GM12878 (cell line): ENCODE measurements at regions not wholly inside any gene's neighbourhood (a gene's known extent, or its start where the extent isn't known, plus 50 kb on each side); places are given as distances from the start of the nearest gene placed in this dataset.

Source experiments
- ATAC-seq: fragments of 200-7000 bp; cut with Tn5 transposase; 3 replicates; pipeline ENCODE4 v1.9.1; 2020; ENCODE audit warnings: mild to moderate bottlenecking, moderate library complexity
- BruUV-seq: library from RNA; stranded (reverse); fragments of 400-500 nt; replicated peaks from 2 replicates; lab custom pipeline; 2021; lab: Mats Ljungman, UMichigan
- CTCF ChIA-PET: fragments of 300-600 bp; sonication (Branson Sonifier 250); formaldehyde crosslinking; extraction: SDS; loops from one replicate; lab custom pipeline; 2021; ENCODE audit warnings: inconsistent platforms; lab: Yijun Ruan, JAX
- POLR2A ChIA-PET: fragments of 350-600 bp; formaldehyde crosslinking; extraction: SDS; loops from one replicate; lab custom pipeline; 2021; ENCODE audit warnings: inconsistent platforms; lab: Charles Lee
- RAD21 ChIA-PET: fragments of 300-600 bp; sonication (Branson Sonifier 250); formaldehyde crosslinking; loops from one replicate; lab custom pipeline; 2023; ENCODE audit warnings: antibody characterized with exemption; ENCODE audit not compliant: unreplicated experiment; lab: Charles Lee
- SMC1A ChIA-PET: fragments of 300-600 bp; sonication (Branson Sonifier 250); formaldehyde crosslinking; loops from one replicate; lab custom pipeline; 2023; ENCODE audit not compliant: unreplicated experiment, uncharacterized antibody; lab: Charles Lee
- DNase-seq: peaks from one replicate; pipeline ENCODE4 v3.0.0-alpha.2; 2011; ENCODE audit warnings: low read depth, low spot score
- FAIRE-seq: peaks from 3 replicates; lab custom pipeline; 2011; peaks lifted over from hg19 to GRCh38; lab: Jason Lieb, UNC
- H2AFZ ChIP-seq: 2 replicates; pipeline ENCODE4 v1.6.0; 2011; ENCODE audit warnings: low read depth, low read length, control low read depth; ENCODE audit not compliant: control insufficient read depth
- H3K27ac ChIP-seq: 2 replicates; pipeline ENCODE4 v1.5.1; 2011; ENCODE audit warnings: control low read depth; ENCODE audit not compliant: control insufficient read depth, insufficient read depth
- H3K27me3 ChIP-seq, 2 experiments: replicated peaks in 1 of 2; 2 replicates each; pipeline versions ENCODE4 v1.6.0 to v1.6.1; 2011; ENCODE audit warnings: low read length in 1 of 2; ENCODE audit not compliant: control insufficient read depth in 2 of 2, insufficient read depth in 2 of 2
- H3K36me3 ChIP-seq, 2 experiments: 2 replicates each; pipeline ENCODE4 v1.5.1; 2011; ENCODE audit warnings: low read length in 1 of 2; ENCODE audit not compliant: control insufficient read depth in 2 of 2, insufficient read depth in 2 of 2
- H3K4me1 ChIP-seq: 2 replicates; pipeline ENCODE4 v1.6.1; 2011; ENCODE audit warnings: mild to moderate bottlenecking, low read length, moderate library complexity, mixed read lengths; ENCODE audit not compliant: control insufficient read depth, insufficient read depth
- H3K4me2 ChIP-seq: 2 replicates; pipeline ENCODE4 v1.6.0; 2011; ENCODE audit warnings: control low read depth; ENCODE audit not compliant: control insufficient read depth, insufficient read depth
- H3K4me3 ChIP-seq: fragments of 200-600 bp; sonication (generic); 2 replicates; pipeline ENCODE4 v1.5.1; 2016
- H3K79me2 ChIP-seq: 2 replicates; pipeline ENCODE4 v1.6.0; 2011; ENCODE audit warnings: low read length; ENCODE audit not compliant: control insufficient read depth, insufficient read depth
- H3K9ac ChIP-seq: 2 replicates; pipeline ENCODE4 v1.8.0; 2011; ENCODE audit warnings: low read length, control low read depth, mixed read lengths; ENCODE audit not compliant: control insufficient read depth, insufficient read depth
- H3K9me3 ChIP-seq: replicated peaks from 3 replicates; pipeline ENCODE4 v1.5.1; 2011; ENCODE audit warnings: mild to moderate bottlenecking, low read length; ENCODE audit not compliant: control insufficient read depth, insufficient read depth
- H4K20me1 ChIP-seq: 2 replicates; pipeline ENCODE4 v1.6.0; 2011; ENCODE audit not compliant: control insufficient read depth, insufficient read depth
- IRF4 ChIP-seq: IDR thresholded peaks from 2 replicates; pipeline ENCODE4 v1.6.1; 2011; ENCODE audit warnings: low read depth, low read length
- JUNB ChIP-seq: IDR thresholded peaks from 2 replicates; pipeline ENCODE4 v1.6.1; 2016; ENCODE audit warnings: antibody characterized with exemption, mild to moderate bottlenecking
- MYC ChIP-seq: IDR thresholded peaks from 2 replicates; pipeline ENCODE4 v1.6.1; 2011; ENCODE audit warnings: mild to moderate bottlenecking, low read length, moderate library complexity, inconsistent platforms; ENCODE audit not compliant: insufficient read depth, insufficient replicate concordance, insufficient read length, severe bottlenecking
- NR2C1 ChIP-seq: fragments of 450-650 bp; IDR thresholded peaks from 2 replicates; pipeline ENCODE4 v1.6.1; 2017; ENCODE audit warnings: antibody characterized with exemption, mild to moderate bottlenecking, moderate library complexity
- NR2C2 ChIP-seq: IDR thresholded peaks from 2 replicates; pipeline ENCODE4 v1.6.1; 2011; ENCODE audit warnings: borderline replicate concordance, low read depth; ENCODE audit not compliant: control insufficient read depth, insufficient read length
- NRF1 ChIP-seq: conservative IDR thresholded peaks from 2 replicates; pipeline ENCODE4 v1.6.1; 2011; ENCODE audit warnings: mild to moderate bottlenecking, low read depth, low read length, improper control_type of control experiment
- RAD51 ChIP-seq: fragments of 450-650 bp; IDR thresholded peaks from 2 replicates; pipeline ENCODE4 v1.6.1; 2016; ENCODE audit warnings: moderate library complexity, mild to moderate bottlenecking, inconsistent platforms
- RB1 ChIP-seq: fragments of 450-650 bp; formaldehyde crosslinking; IDR thresholded peaks from 2 replicates; pipeline ENCODE4 v1.6.1; 2017; ENCODE audit warnings: mild to moderate bottlenecking, borderline replicate concordance
- RCOR1 ChIP-seq: conservative IDR thresholded peaks from 2 replicates; pipeline ENCODE4 v1.6.1; 2012; ENCODE audit warnings: low read depth, low read length, improper control_type of control experiment
- RFX5 ChIP-seq: IDR thresholded peaks from 2 replicates; pipeline ENCODE4 v1.6.1; 2011; ENCODE audit warnings: low read depth, low read length, improper control_type of control experiment
- WGBS: methylation state at CpG from one replicate; pipeline ENCODE4 v1.1.6; 2016; ENCODE audit warnings: low lambda C conversion rate; ENCODE audit not compliant: insufficient replicate concordance, insufficient coverage; ENCODE audit errors: missing lambda C conversion rate; 5-methylcytosine and 5-hydroxymethylcytosine counted together
- in situ Hi-C: fragments of 300-500 bp; cut with MboI; formaldehyde crosslinking; loops from 9 replicates; pipeline ENCODE4 v1.14.3; 2018; ENCODE audit warnings: mixed read lengths
- intact Hi-C: fragments of 100-400 bp; cut with micrococcal nuclease; formaldehyde crosslinking; loops from one replicate; pipeline ENCODE4 v1.14.2; 2022; ENCODE audit not compliant: unreplicated experiment
- TF ChIP-seq, protein P1 (sequence below): fragments of 450-650 bp; conservative IDR thresholded peaks from 2 replicates; pipeline ENCODE4 v1.6.1; 2017; ENCODE audit warnings: mild to moderate bottlenecking, moderate library complexity

DNA sequence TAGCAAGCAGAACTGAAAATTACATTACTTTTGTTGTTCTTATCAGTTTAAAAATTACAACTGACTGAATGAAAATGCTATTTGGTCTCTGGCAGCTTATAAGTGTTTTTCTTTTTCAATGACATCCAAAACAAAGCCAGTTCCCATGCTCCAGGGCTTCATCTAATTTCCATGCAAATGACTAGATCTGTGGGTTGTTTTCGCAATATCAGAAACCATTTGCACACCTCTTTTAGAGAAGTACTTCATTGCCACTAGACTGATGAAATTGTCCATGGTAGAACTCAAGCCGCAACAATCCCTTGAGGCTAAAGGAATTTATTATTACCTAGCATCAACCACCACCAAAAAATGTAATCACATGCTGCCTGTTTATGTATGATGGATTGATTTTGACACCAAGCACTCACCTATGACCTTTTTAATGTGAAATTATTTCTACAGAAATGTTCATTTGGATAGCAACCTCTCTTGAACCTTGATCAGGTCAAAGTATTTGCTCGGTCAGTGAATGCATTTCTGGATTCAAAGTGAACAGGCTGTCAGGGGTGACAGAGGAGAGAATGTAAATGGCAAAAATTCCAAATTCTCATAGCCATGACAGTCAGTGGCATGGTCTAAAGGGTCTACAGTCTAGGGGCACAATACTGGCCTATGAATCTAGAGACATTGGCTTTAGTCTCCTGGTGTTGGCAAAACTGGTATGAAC is 769.3 kb downstream of the SORCS1 start:
- BruUV-seq = no TSS peak
- no peak for DNase-seq
- TF ChIP-seq NRF1 = no peak
- TF ChIP-seq, protein P1, sequence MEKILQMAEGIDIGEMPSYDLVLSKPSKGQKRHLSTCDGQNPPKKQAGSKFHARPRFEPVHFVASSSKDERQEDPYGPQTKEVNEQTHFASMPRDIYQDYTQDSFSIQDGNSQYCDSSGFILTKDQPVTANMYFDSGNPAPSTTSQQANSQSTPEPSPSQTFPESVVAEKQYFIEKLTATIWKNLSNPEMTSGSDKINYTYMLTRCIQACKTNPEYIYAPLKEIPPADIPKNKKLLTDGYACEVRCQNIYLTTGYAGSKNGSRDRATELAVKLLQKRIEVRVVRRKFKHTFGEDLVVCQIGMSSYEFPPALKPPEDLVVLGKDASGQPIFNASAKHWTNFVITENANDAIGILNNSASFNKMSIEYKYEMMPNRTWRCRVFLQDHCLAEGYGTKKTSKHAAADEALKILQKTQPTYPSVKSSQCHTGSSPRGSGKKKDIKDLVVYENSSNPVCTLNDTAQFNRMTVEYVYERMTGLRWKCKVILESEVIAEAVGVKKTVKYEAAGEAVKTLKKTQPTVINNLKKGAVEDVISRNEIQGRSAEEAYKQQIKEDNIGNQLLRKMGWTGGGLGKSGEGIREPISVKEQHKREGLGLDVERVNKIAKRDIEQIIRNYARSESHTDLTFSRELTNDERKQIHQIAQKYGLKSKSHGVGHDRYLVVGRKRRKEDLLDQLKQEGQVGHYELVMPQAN = no peak
- TF ChIP-seq JUNB = no peak
- no peak for TF ChIP-seq RCOR1
- no peak for TF ChIP-seq IRF4
- no peak for TF ChIP-seq RFX5
- TF ChIP-seq RB1 = no peak
- no peak for TF ChIP-seq NR2C1
- no peak for TF ChIP-seq MYC
- TF ChIP-seq RAD51 = no peak
- no peak for TF ChIP-seq NR2C2
- RAD21 ChIA-PET = no interaction called here
- Histone ChIP-seq H3K79me2 (no peaks in the 10 kb centered on the region), H3K27ac (no peak overlapping the region), H3K4me2 (no peak overlapping the region), H3K36me3 (no peaks in the 10 kb centered on the region), H3K4me3 (no peak overlapping the region), H3K9ac (no peak overlapping the region), H4K20me1 (no peaks in the 10 kb centered on the region), H3K9me3 (no peaks in the 10 kb centered on the region), H2AFZ (no peak overlapping the region), H3K27me3 (no peaks in the 10 kb centered on the region), H3K4me1 (no peaks in the 10 kb centered on the region)
- no peak for ATAC-seq
- 33% methylated on average over 3 of the region's 3 CpGs for WGBS
- no peak for FAIRE-seq
- SMC1A ChIA-PET = interaction anchor here (0.6 to 1.0 kb wide), 2 partner anchors 17 to 176 kb away, joined by 3 to 4 read pairs; no protein-coding TSS in a partner anchor
- in situ Hi-C loops (no loop called here), intact Hi-C loops (no loop called here)
- CTCF ChIA-PET = no interaction called here
- POLR2A ChIA-PET = no interaction called here
